GM23338 (cell line): ENCODE measurements at regions not wholly inside any gene's neighbourhood (a gene's known extent, or its start where the extent isn't known, plus 50 kb on each side); places are given as distances from the start of the nearest gene placed in this dataset.

Experiments
- ATAC-seq: fragments of 200-7000 bp; cut with Tn5 transposase; 3 replicates; pipeline ENCODE4 v1.9.1; 2020
- DNase-seq: peaks from one replicate; pipeline ENCODE4 v3.0.0-alpha.2; 2015; ENCODE audit warnings: low spot score
- H2AFZ ChIP-seq: fragments of 200-600 bp; sonication (generic); 2 replicates; pipeline ENCODE4 v1.8.0; 2016; ENCODE audit warnings: antibody characterized with exemption, mild to moderate bottlenecking, moderate library complexity
- H3F3A ChIP-seq: fragments of 200-600 bp; sonication (generic); replicated peaks from 2 replicates; pipeline ENCODE4 v1.8.0; 2017; ENCODE audit warnings: antibody characterized with exemption, mixed run types, low read depth
- H3K27ac ChIP-seq: fragments of 200-600 bp; sonication (generic); 2 replicates; pipeline ENCODE4 v1.6.1; 2016; ENCODE audit warnings: low read depth
- H3K27me3 ChIP-seq: fragments of 200-600 bp; sonication (generic); 2 replicates; pipeline ENCODE4 v1.8.0; 2016; ENCODE audit warnings: mild to moderate bottlenecking, mixed run types, moderate library complexity; ENCODE audit not compliant: insufficient read depth
- H3K36me3 ChIP-seq: fragments of 200-600 bp; sonication (generic); 2 replicates; pipeline ENCODE4 v1.8.0; 2016; ENCODE audit warnings: mild to moderate bottlenecking; ENCODE audit not compliant: insufficient read depth
- H3K4me1 ChIP-seq: fragments of 200-600 bp; sonication (generic); 2 replicates; pipeline ENCODE4 v1.8.0; 2016; ENCODE audit warnings: mild to moderate bottlenecking, moderate library complexity; ENCODE audit not compliant: insufficient read depth
- H3K4me2 ChIP-seq: fragments of 200-600 bp; sonication (generic); 2 replicates; pipeline ENCODE4 v1.7.1; 2017; ENCODE audit warnings: mixed run types
- H3K4me3 ChIP-seq: fragments of 200-600 bp; sonication (generic); 2 replicates; pipeline ENCODE4 v1.6.1; 2016; ENCODE audit warnings: mixed run types
- H3K79me2 ChIP-seq: fragments of 200-600 bp; sonication (generic); replicated peaks from 2 replicates; pipeline ENCODE4 v1.8.0; 2017; ENCODE audit warnings: mild to moderate bottlenecking; ENCODE audit not compliant: insufficient read depth
- H3K9me2 ChIP-seq: fragments of 200-600 bp; sonication (generic); 2 replicates; pipeline ENCODE4 v1.8.0; 2017; ENCODE audit not compliant: insufficient read depth
- H4K20me1 ChIP-seq: fragments of 200-600 bp; sonication (generic); replicated peaks from 2 replicates; pipeline ENCODE4 v1.8.0; 2017; ENCODE audit warnings: mild to moderate bottlenecking; ENCODE audit not compliant: insufficient read depth
- H3K27ac Mint-ChIP-seq: 2 replicates; pipeline ENCODE4 v1.8.0; 2020; ENCODE audit warnings: inconsistent platforms, mild to moderate bottlenecking, moderate library complexity, mixed read lengths
- H3K27me3 Mint-ChIP-seq: 3 replicates; pipeline ENCODE4 v1.8.0; 2022; ENCODE audit warnings: low read depth, mild to moderate bottlenecking, moderate library complexity, mixed read lengths, inconsistent platforms; ENCODE audit not compliant: insufficient read depth, poor library complexity
- H3K36me3 Mint-ChIP-seq: 3 replicates; pipeline ENCODE4 v1.8.0; 2021; ENCODE audit warnings: low read depth, mild to moderate bottlenecking, inconsistent platforms, moderate library complexity, mixed read lengths
- H3K4me1 Mint-ChIP-seq: 3 replicates; pipeline ENCODE4 v1.8.0; 2020; ENCODE audit warnings: mild to moderate bottlenecking, inconsistent platforms, mixed read lengths
- H3K4me3 Mint-ChIP-seq: 3 replicates; pipeline ENCODE4 v1.8.0; 2021; ENCODE audit warnings: moderate library complexity, mild to moderate bottlenecking, inconsistent platforms, mixed read lengths
- H3K9me3 Mint-ChIP-seq: 3 replicates; pipeline ENCODE4 v1.8.0; 2020; ENCODE audit warnings: moderate library complexity, mild to moderate bottlenecking, inconsistent platforms, mixed read lengths
- CREB1 ChIP-seq: fragments of 250-450 bp; sonication (Bioruptor Pico); IDR thresholded peaks from 2 replicates; pipeline ENCODE4 v1.5.0; 2020; ENCODE audit warnings: low read depth, mild to moderate bottlenecking, moderate library complexity
- ETS1 ChIP-seq: IDR thresholded peaks from 2 replicates; pipeline ENCODE4 v1.6.1; 2016; ENCODE audit warnings: antibody characterized with exemption
- EZH2 ChIP-seq: fragments of 200-600 bp; sonication (generic); IDR thresholded peaks from one replicate; pipeline ENCODE4 v1.8.0; 2017; ENCODE audit warnings: antibody characterized with exemption, mild to moderate bottlenecking, low read depth; ENCODE audit not compliant: unreplicated experiment
- EZH2phosphoT487 ChIP-seq: fragments of 200-600 bp; sonication (generic); IDR thresholded peaks from one replicate; pipeline ENCODE4 v1.8.1; 2018; ENCODE audit warnings: antibody characterized with exemption; ENCODE audit not compliant: unreplicated experiment
- JUNB ChIP-seq: IDR thresholded peaks from one replicate; pipeline ENCODE4 v1.6.1; 2016; ENCODE audit warnings: antibody characterized with exemption; ENCODE audit not compliant: unreplicated experiment
- NANOG ChIP-seq: IDR thresholded peaks from 2 replicates; pipeline ENCODE4 v1.6.1; 2016; ENCODE audit warnings: antibody characterized with exemption, borderline replicate concordance
- POLR2AphosphoS5 ChIP-seq: IDR thresholded peaks from 2 replicates; pipeline ENCODE4 v1.6.1; 2016; ENCODE audit warnings: antibody characterized with exemption, low read depth
- REST ChIP-seq: IDR thresholded peaks from one replicate; pipeline ENCODE4 v1.6.1; 2018; ENCODE audit warnings: antibody characterized with exemption; ENCODE audit not compliant: unreplicated experiment
- STAT1 ChIP-seq: IDR thresholded peaks from one replicate; pipeline ENCODE4 v1.6.1; 2016; ENCODE audit warnings: antibody characterized with exemption; ENCODE audit not compliant: unreplicated experiment
- ZNF114 ChIP-seq: fragments of 250-450 bp; sonication (Bioruptor Pico); IDR thresholded peaks from 2 replicates; pipeline ENCODE4 v1.5.0; 2020; ENCODE audit warnings: mild to moderate bottlenecking, moderate library complexity
- ZNF331 ChIP-seq: fragments of 250-450 bp; sonication (Bioruptor Pico); IDR thresholded peaks from 2 replicates; pipeline ENCODE4 v1.5.0; 2020; ENCODE audit warnings: low read depth, mild to moderate bottlenecking, moderate library complexity
- ZNF462 ChIP-seq: fragments of 250-450 bp; sonication (Bioruptor Pico); IDR thresholded peaks from 2 replicates; pipeline ENCODE4 v1.5.0; 2020; ENCODE audit warnings: mild to moderate bottlenecking, moderate library complexity
- TF ChIP-seq, protein P1 (sequence below), 2 experiments: fragments of 200-600 bp in 1 of 2; sonication (generic) in 1 of 2; conservative IDR thresholded peaks; 2 replicates each; pipeline versions ENCODE4 v1.5.1 to v1.6.1; 2016 to 2017; ENCODE audit warnings: antibody characterized with exemption in 2 of 2, low read depth in 2 of 2, mild to moderate bottlenecking in 2 of 2, moderate library complexity in 1 of 2

DNA sequence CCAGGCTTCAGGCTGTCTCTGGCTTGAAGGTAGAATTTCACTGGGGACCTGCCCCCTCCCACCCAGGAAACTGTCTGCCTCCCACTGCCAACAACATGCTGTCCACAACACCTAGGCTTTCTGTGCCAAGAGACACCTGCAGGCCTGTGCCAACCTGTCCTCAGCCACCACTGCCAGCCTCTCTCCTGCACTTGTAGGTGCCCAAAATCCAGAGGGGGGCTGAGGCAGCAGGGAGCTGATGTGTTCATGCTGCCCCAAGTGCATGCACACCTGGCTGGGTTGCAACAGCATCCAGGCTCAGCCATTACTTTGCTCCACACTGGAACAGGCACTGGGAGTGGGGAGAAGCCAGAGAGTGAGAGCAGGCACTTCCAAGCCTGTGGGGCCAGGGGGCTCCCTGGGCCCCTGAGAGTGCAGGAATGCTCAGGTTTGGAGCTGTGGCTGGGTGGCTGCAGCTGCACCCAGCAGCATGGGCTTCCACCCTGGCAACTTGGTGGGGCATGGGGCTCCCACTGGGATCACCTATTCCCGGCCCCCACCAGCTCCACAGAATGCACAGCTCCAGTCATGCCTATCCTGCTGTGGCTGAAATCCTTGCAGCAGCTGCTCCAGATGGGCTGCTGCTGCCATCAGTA lies 218.1 kb upstream of the OBI1 start:
- no peaks in the 10 kb centered on the region for H3F3A ChIP-seq
- DNase-seq = no peak
- Mint-ChIP-seq H3K36me3 (no peaks in the 10 kb centered on the region), H3K4me1 (no peaks in the 10 kb centered on the region), H3K4me3 (no peak overlapping the region), H3K9me3 (no peaks in the 10 kb centered on the region), H3K27ac (no peak overlapping the region), H3K27me3 (peaks cover 2% of the 10 kb centered on the region)
- H3K79me2 ChIP-seq = no peaks in the 10 kb centered on the region
- H3K27me3 ChIP-seq = no peaks in the 10 kb centered on the region
- H3K4me1 ChIP-seq = no peaks in the 10 kb centered on the region
- no peak overlapping the region for H3K4me3 ChIP-seq
- H3K36me3 ChIP-seq = no peaks in the 10 kb centered on the region
- no peaks in the 10 kb centered on the region for H4K20me1 ChIP-seq
- no peak overlapping the region for H2AFZ ChIP-seq
- no peak for TF ChIP-seq ETS1
- no peak for TF ChIP-seq REST
- TF ChIP-seq JUNB = no peak
- TF ChIP-seq EZH2 = no peak
- no peak for TF ChIP-seq ZNF114
- TF ChIP-seq NANOG = no peak
- TF ChIP-seq POLR2AphosphoS5 = no peak
- no peak for TF ChIP-seq CREB1 (CRISPR knock-in tag)
- TF ChIP-seq EZH2phosphoT487 = no peak
- TF ChIP-seq STAT1 = no peak
- TF ChIP-seq, protein P1, sequence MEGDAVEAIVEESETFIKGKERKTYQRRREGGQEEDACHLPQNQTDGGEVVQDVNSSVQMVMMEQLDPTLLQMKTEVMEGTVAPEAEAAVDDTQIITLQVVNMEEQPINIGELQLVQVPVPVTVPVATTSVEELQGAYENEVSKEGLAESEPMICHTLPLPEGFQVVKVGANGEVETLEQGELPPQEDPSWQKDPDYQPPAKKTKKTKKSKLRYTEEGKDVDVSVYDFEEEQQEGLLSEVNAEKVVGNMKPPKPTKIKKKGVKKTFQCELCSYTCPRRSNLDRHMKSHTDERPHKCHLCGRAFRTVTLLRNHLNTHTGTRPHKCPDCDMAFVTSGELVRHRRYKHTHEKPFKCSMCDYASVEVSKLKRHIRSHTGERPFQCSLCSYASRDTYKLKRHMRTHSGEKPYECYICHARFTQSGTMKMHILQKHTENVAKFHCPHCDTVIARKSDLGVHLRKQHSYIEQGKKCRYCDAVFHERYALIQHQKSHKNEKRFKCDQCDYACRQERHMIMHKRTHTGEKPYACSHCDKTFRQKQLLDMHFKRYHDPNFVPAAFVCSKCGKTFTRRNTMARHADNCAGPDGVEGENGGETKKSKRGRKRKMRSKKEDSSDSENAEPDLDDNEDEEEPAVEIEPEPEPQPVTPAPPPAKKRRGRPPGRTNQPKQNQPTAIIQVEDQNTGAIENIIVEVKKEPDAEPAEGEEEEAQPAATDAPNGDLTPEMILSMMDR (conservative IDR thresholded peaks at IDR 0.05; ENCODE audit: low read depth in 2 of 2) = no peak
- no peak for TF ChIP-seq ZNF462 (CRISPR knock-in tag)
- no peak for TF ChIP-seq ZNF331 (CRISPR knock-in tag)
- no peak overlapping the region for H3K4me2 ChIP-seq
- ATAC-seq = no peak
- H3K9me2 ChIP-seq = no peaks in the 10 kb centered on the region
- no peak overlapping the region for H3K27ac ChIP-seq
